GM12878 (cell line): ENCODE measurements at regions not wholly inside any gene's neighbourhood (a gene's known extent, or its start where the extent isn't known, plus 50 kb on each side); places are given as distances from the start of the nearest gene placed in this dataset.

Source experiments
- BHLHE40 ChIP-seq, 2 experiments: fragments of 450-650 bp in 1 of 2; IDR thresholded peaks; 2 replicates each; pipeline ENCODE4 v1.6.1; 2011 to 2017; ENCODE audit warnings: low read depth in 2 of 2, borderline replicate concordance in 1 of 2, improper control_type of control experiment in 1 of 2, low read length in 1 of 2, mild to moderate bottlenecking in 1 of 2
- CEBPZ ChIP-seq: fragments of 150-350 bp; IDR thresholded peaks from 2 replicates; pipeline ENCODE4 v1.6.1; 2016; ENCODE audit warnings: low read depth, low read length
- CREB1 ChIP-seq: IDR thresholded peaks from 2 replicates; pipeline ENCODE4 v1.6.1; 2012; ENCODE audit warnings: low read depth, mild to moderate bottlenecking, inconsistent platforms
- CREM ChIP-seq: IDR thresholded peaks from 2 replicates; pipeline ENCODE4 v1.6.1; 2014; ENCODE audit warnings: antibody characterized with exemption, low read depth
- EP300 ChIP-seq, 2 experiments: fragments of 150-350 bp in 1 of 2; IDR thresholded peaks; 2 replicates each; pipeline ENCODE4 v1.6.1; 2011 to 2012; ENCODE audit warnings: low read depth in 2 of 2, low read length in 2 of 2, borderline replicate concordance in 1 of 2, improper control_type of control experiment in 1 of 2, inconsistent platforms in 1 of 2; ENCODE audit not compliant: control insufficient read depth in 1 of 2
- EZH2 ChIP-seq: IDR thresholded peaks from 2 replicates; pipeline ENCODE4 v1.6.1; 2012; ENCODE audit warnings: low read depth, mild to moderate bottlenecking, control low read depth, inconsistent platforms, low read length, borderline replicate concordance; ENCODE audit not compliant: control insufficient read depth
- GABPA ChIP-seq: IDR thresholded peaks from 2 replicates; pipeline ENCODE4 v1.6.1; 2014; ENCODE audit warnings: antibody characterized with exemption, low read depth, mild to moderate bottlenecking, inconsistent platforms
- IRF4 ChIP-seq: IDR thresholded peaks from 2 replicates; pipeline ENCODE4 v1.6.1; 2011; ENCODE audit warnings: low read depth, low read length
- POLR2A ChIP-seq: IDR thresholded peaks from 2 replicates; pipeline ENCODE4 v1.6.1; 2011; ENCODE audit warnings: low read depth, mild to moderate bottlenecking, low read length
- SREBF2 ChIP-seq: IDR thresholded peaks from 2 replicates; pipeline ENCODE4 v1.6.1; 2012; ENCODE audit warnings: mild to moderate bottlenecking, low read length
- TBL1XR1 ChIP-seq: IDR thresholded peaks from 2 replicates; pipeline ENCODE4 v1.6.1; 2012; ENCODE audit warnings: low read depth, low read length, improper control_type of control experiment
- ZBTB11 ChIP-seq: fragments of 450-650 bp; formaldehyde crosslinking; IDR thresholded peaks from 2 replicates; pipeline ENCODE4 v1.5.0; 2022; ENCODE audit warnings: mild to moderate bottlenecking, missing genetic modification characterization
- ZNF274 ChIP-seq: IDR thresholded peaks from one replicate; pipeline ENCODE4 v1.8.0; 2011; ENCODE audit not compliant: insufficient read length, insufficient read depth
- TF ChIP-seq, protein P1 (sequence below), 3 experiments: IDR thresholded peaks in 2 of 3; conservative IDR thresholded peaks in 1 of 3; 2 replicates each; pipeline ENCODE4 v1.5.1; 2011; ENCODE audit warnings: low read depth in 3 of 3, low read length in 3 of 3, mild to moderate bottlenecking in 3 of 3, control low read depth in 2 of 3, moderate library complexity in 2 of 3, inconsistent platforms in 1 of 3, mixed read lengths in 1 of 3; ENCODE audit not compliant: control insufficient read depth in 2 of 3, insufficient read depth in 1 of 3; ENCODE audit errors: extremely low read depth in 1 of 3

DNA sequence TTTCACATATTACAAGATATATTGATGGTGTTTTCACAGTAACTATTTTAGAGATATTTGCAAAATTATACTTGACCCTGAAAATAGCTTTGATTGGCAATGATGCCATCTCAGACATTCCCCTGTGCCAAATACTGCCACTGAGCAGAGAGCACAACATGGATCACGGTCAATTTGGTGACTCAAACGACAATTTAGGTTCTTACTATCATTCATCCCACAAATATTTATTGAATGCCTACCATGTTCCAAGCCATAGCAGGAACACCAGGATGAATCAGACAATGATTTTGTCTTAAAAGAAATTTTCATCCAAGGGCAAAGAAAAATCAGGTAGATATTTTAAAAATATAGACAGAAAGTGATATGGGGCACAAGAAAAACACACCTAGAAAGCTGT is 153.2 kb upstream of the ADO start:
- no peak for TF ChIP-seq SREBF2
- TF ChIP-seq CREB1: no peak
- TF ChIP-seq EP300 (IDR thresholded peaks at IDR 0.05; ENCODE audit: borderline replicate concordance in 1 of 2, control insufficient read depth in 1 of 2, low read depth in 2 of 2, low read length in 2 of 2): no peak
- TF ChIP-seq CREM: no peak
- TF ChIP-seq, protein P1, sequence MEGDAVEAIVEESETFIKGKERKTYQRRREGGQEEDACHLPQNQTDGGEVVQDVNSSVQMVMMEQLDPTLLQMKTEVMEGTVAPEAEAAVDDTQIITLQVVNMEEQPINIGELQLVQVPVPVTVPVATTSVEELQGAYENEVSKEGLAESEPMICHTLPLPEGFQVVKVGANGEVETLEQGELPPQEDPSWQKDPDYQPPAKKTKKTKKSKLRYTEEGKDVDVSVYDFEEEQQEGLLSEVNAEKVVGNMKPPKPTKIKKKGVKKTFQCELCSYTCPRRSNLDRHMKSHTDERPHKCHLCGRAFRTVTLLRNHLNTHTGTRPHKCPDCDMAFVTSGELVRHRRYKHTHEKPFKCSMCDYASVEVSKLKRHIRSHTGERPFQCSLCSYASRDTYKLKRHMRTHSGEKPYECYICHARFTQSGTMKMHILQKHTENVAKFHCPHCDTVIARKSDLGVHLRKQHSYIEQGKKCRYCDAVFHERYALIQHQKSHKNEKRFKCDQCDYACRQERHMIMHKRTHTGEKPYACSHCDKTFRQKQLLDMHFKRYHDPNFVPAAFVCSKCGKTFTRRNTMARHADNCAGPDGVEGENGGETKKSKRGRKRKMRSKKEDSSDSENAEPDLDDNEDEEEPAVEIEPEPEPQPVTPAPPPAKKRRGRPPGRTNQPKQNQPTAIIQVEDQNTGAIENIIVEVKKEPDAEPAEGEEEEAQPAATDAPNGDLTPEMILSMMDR (IDR thresholded peaks at IDR 0.05 in 2 of 3, conservative IDR thresholded peaks at IDR 0.05 in 1 of 3; ENCODE audit: control insufficient read depth in 2 of 3, extremely low read depth in 1 of 3, insufficient read depth in 1 of 3, low read depth in 3 of 3, low read length in 3 of 3): no peak
- no peak for TF ChIP-seq TBL1XR1
- no peak for TF ChIP-seq POLR2A
- TF ChIP-seq ZNF274: no peak
- no peak for TF ChIP-seq BHLHE40 (IDR thresholded peaks at IDR 0.05; ENCODE audit: borderline replicate concordance in 1 of 2, low read depth in 2 of 2, low read length in 1 of 2)
- no peak for TF ChIP-seq CEBPZ
- TF ChIP-seq GABPA: no peak
- no peak for TF ChIP-seq ZBTB11 (CRISPR knock-in tag)
- no peak for TF ChIP-seq IRF4
- no peak for TF ChIP-seq EZH2
